HG03457 (cell line): ENCODE measurements at regions not wholly inside any gene's neighbourhood (a gene's known extent, or its start where the extent isn't known, plus 50 kb on each side); places are given as distances from the start of the nearest gene placed in this dataset.

Experiments
- ATAC-seq: cut with Tn5 transposase; IDR thresholded peaks from one replicate; pipeline ENCODE4 v1.9.1; 2021; ENCODE audit warnings: moderate number of reproducible peaks; ENCODE audit not compliant: unreplicated experiment

GRCh38 chr11:115724666-115725065 is 220.5 kb upstream of the CADM1 start:
- ATAC-seq = no peak

- ATAC-seq = no peak
Observed at GRCh38 chr11:115722711-115723110, 218.5 kb upstream of the CADM1 start.

GRCh38 chr11:115721296-115721995 is 217.2 kb upstream of the CADM1 start:
- no peak for ATAC-seq

- ATAC-seq = no peak
Observed at GRCh38 chr11:115720602-115721245, 216.5 kb upstream of the CADM1 start.

- ATAC-seq = no peak
Observed at GRCh38 chr11:115718945-115719344, 214.7 kb upstream of the CADM1 start.

- ATAC-seq = no peak
Observed at GRCh38 chr11:115718106-115718505, 213.9 kb upstream of the CADM1 start.

- ATAC-seq = no peak
Observed at GRCh38 chr11:115716601-115717529, 212.7 kb upstream of the CADM1 start.

GRCh38 chr11:115716080-115716479 is 211.9 kb upstream of the CADM1 start:
- ATAC-seq = no peak

- ATAC-seq = no peak
Observed at GRCh38 chr11:115715251-115715770, 211.1 kb upstream of the CADM1 start.

- no peak for ATAC-seq
Observed at GRCh38 chr11:115712296-115712695, 208.1 kb upstream of the CADM1 start.

- no peak for ATAC-seq
Observed at GRCh38 chr11:115710980-115711379, 206.8 kb upstream of the CADM1 start.

GRCh38 chr11:115710426-115710825 is 206.2 kb upstream of the CADM1 start:
- ATAC-seq = no peak

- no peak for ATAC-seq
Observed at GRCh38 chr11:115709297-115709696, 205.1 kb upstream of the CADM1 start.

- ATAC-seq = no peak
Observed at GRCh38 chr11:115707180-115707905, 203.1 kb upstream of the CADM1 start.

GRCh38 chr11:115706626-115707135 is 202.5 kb upstream of the CADM1 start:
- ATAC-seq = no peak

GRCh38 chr11:115705200-115705599 is 201.0 kb upstream of the CADM1 start:
- no peak for ATAC-seq

- no peak for ATAC-seq
Observed at GRCh38 chr11:115700981-115701875, 197.0 kb upstream of the CADM1 start.

GRCh38 chr11:115700496-115700895 is 196.3 kb upstream of the CADM1 start:
- no peak for ATAC-seq

- ATAC-seq = no peak
Observed at GRCh38 chr11:115699733-115700132, 195.5 kb upstream of the CADM1 start.
